CD4-positive, alpha-beta T cell (primary cell): ENCODE measurements at regions not wholly inside any gene's neighbourhood (a gene's known extent, or its start where the extent isn't known, plus 50 kb on each side); places are given as distances from the start of the nearest gene placed in this dataset.

Experiments
- ATAC-seq: fragments of 200-7000 bp; cut with Tn5 transposase; one replicate; pipeline ENCODE4 v1.10.0; 2022; ENCODE audit warnings: mild to moderate bottlenecking; ENCODE audit not compliant: poor library complexity
- CTCF ChIA-PET: fragments of 350-600 bp; sonication (Branson Sonifier 250); formaldehyde crosslinking; loops from one replicate; lab custom pipeline; 2021; ENCODE audit warnings: antibody characterized with exemption, inconsistent platforms; lab: Charles Lee
- POLR2A ChIA-PET: fragments of 350-600 bp; sonication (Branson Sonifier 250); formaldehyde crosslinking; loops from one replicate; lab custom pipeline; 2021; ENCODE audit warnings: antibody characterized with exemption, inconsistent platforms; lab: Charles Lee
- DNase-seq, 14 experiments: peaks; one replicate each; pipeline ENCODE4 v3.0.0-alpha.2; 2013 to 2020; ENCODE audit warnings: mixed read lengths in 2 of 14
- H3K27ac ChIP-seq, 2 donors: one replicate each; pipeline versions ENCODE4 v1.5.1 to v1.7.0; 2013; ENCODE audit warnings: low read length in 2 of 2, low read depth in 1 of 2, mild to moderate bottlenecking in 1 of 2
- H3K27me3 ChIP-seq, 2 experiments: 1 replicate in 1 of 2; 2 replicates in 1 of 2; pipeline versions ENCODE4 v1.6.1 to v1.7.0; 2013; ENCODE audit warnings: low read length in 2 of 2, control low read depth in 1 of 2, mild to moderate bottlenecking in 1 of 2, moderate library complexity in 1 of 2; ENCODE audit not compliant: insufficient read depth in 2 of 2, control insufficient read depth in 1 of 2
- H3K36me3 ChIP-seq: one replicate; pipeline ENCODE4 v1.6.1; 2013; ENCODE audit warnings: low read length, control low read depth; ENCODE audit not compliant: insufficient read depth
- H3K4me1 ChIP-seq: one replicate; pipeline ENCODE4 v1.6.1; 2013; ENCODE audit warnings: low read length, control low read depth; ENCODE audit not compliant: insufficient read depth
- H3K4me3 ChIP-seq: one replicate; pipeline ENCODE4 v1.5.1; 2013; ENCODE audit warnings: mild to moderate bottlenecking, low read length, moderate library complexity
- H3K9me3 ChIP-seq, 2 experiments: 1 replicate in 1 of 2; 2 replicates in 1 of 2; pipeline versions ENCODE4 v1.6.1 to v1.7.0; 2013; ENCODE audit warnings: low read length in 2 of 2, mild to moderate bottlenecking in 2 of 2, control low read depth in 1 of 2, moderate library complexity in 1 of 2; ENCODE audit not compliant: control insufficient read depth in 1 of 2, insufficient read depth in 1 of 2
- H3K27ac Mint-ChIP-seq: one replicate; pipeline ENCODE4 v1.8.0; 2020; ENCODE audit warnings: mixed read lengths
- H3K27me3 Mint-ChIP-seq: one replicate; pipeline ENCODE4 v1.8.0; 2021; ENCODE audit warnings: mixed read lengths
- H3K36me3 Mint-ChIP-seq: one replicate; pipeline ENCODE4 v1.8.0; 2021; ENCODE audit warnings: low read depth, mixed read lengths
- H3K4me1 Mint-ChIP-seq: one replicate; pipeline ENCODE4 v1.8.0; 2021; ENCODE audit warnings: low read depth, mixed read lengths
- H3K4me3 Mint-ChIP-seq: one replicate; pipeline ENCODE4 v1.8.0; 2020; ENCODE audit warnings: mild to moderate bottlenecking, mixed read lengths
- H3K9me3 Mint-ChIP-seq: one replicate; pipeline ENCODE4 v1.8.0; 2020; ENCODE audit warnings: mixed read lengths
- intact Hi-C, 2 experiments: fragments of 100-400 bp; cut with DNase I in 1 of 2; cut with micrococcal nuclease in 1 of 2; formaldehyde crosslinking; loops; one replicate each; pipeline versions ENCODE4 v1.15.1 to v1.9.0; 2023 to 2025; cut with DNase I, micrococcal nuclease
- TF ChIP-seq, protein P1 (sequence below): fragments of 200-600 bp; IDR thresholded peaks from one replicate; pipeline ENCODE4 v1.8.0; 2022; ENCODE audit warnings: antibody characterized with exemption, mild to moderate bottlenecking

DNA sequence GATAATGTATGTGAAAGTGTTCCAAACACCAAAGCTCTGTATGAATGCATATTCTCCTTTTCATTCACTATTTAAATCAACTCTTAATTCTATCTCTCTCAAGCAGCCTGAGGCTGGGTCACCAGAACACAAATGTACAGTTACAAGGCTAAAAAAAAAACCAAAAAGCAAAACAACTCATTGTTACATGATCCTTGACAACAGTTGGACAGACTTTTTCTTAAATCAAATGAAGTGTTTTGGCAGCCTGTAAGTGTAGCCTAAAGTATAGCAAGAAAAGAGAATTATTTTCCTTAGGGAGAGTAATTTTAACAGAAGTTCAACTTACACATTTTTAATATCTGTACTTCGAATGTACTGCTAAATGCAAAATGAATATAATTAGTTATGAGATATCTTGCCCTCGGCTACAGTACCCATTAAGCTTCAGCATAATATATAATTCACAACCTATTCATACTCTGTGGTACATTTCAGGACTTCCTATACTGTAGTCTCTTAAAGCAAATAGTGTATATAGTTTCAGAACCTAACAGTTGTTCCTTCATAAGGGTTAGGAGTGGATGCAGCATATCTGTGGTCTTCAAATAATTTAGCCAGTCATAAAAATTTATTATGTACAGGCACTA lies 214.0 kb upstream of the BTG1 start:
- Mint-ChIP-seq H3K4me1 (peaks cover 88% of the 10 kb centered on the region), H3K4me3 (peak overlapping the region; percentile 68)
- intact Hi-C loops, result loop anchor here (1.0 to 5.0 kb wide), 8 partner anchors 19 to 235 kb away; no protein-coding TSS in a partner anchor

DNA sequence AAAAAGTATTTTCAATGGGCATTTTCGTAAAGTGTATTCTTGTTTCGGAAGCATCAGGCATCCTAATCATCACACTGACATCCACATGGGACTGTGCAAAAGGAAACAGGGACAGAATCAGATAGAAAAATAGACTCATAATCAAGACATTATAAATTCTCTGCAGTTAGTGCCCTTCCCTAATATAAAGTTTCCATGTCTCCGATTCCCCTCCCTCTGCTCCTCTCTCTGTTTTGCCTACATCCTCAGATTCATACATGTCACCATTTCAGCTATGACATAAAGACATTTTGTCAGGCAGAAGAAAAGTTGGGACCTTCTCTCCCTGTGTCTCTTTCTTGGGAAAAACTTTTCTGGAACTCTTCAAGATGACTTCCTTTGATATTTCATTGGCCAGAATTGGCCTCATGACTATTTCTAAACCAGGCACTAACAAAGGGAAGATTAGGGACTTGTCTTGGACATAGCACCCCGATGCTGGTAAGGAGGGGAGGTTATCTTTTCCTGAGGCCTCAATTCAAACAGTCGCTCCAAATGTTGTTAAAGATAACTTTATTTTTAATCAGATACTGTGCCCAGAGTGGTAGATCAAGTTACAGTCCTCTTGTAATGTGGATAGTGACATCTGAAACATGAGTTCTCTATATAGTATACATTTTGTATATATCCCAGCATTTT lies 212.1 kb upstream of the BTG1 start:
- Histone ChIP-seq H3K36me3 (no peaks in the 10 kb centered on the region), H3K4me3 (no peak overlapping the region), H3K9me3 (peaks cover 0 to 13% of the 10 kb centered on the region in 2 experiments), H3K4me1 (peaks cover 11% of the 10 kb centered on the region), H3K27ac (no peak overlapping the region), H3K27me3 (no peaks in the 10 kb centered on the region)
- Mint-ChIP-seq H3K27ac (peak overlapping the region; percentile 48), H3K4me3 (no peak overlapping the region), H3K27me3 (no peaks in the 10 kb centered on the region), H3K9me3 (peaks cover 26% of the 10 kb centered on the region), H3K36me3 (peaks cover 55% of the 10 kb centered on the region), H3K4me1 (peaks cover 68% of the 10 kb centered on the region)
- TF ChIP-seq, protein P1, sequence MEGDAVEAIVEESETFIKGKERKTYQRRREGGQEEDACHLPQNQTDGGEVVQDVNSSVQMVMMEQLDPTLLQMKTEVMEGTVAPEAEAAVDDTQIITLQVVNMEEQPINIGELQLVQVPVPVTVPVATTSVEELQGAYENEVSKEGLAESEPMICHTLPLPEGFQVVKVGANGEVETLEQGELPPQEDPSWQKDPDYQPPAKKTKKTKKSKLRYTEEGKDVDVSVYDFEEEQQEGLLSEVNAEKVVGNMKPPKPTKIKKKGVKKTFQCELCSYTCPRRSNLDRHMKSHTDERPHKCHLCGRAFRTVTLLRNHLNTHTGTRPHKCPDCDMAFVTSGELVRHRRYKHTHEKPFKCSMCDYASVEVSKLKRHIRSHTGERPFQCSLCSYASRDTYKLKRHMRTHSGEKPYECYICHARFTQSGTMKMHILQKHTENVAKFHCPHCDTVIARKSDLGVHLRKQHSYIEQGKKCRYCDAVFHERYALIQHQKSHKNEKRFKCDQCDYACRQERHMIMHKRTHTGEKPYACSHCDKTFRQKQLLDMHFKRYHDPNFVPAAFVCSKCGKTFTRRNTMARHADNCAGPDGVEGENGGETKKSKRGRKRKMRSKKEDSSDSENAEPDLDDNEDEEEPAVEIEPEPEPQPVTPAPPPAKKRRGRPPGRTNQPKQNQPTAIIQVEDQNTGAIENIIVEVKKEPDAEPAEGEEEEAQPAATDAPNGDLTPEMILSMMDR, result no peak
- POLR2A ChIA-PET, result no interaction called here
- intact Hi-C loops, result no loop called here
- DNase-seq (no peak), ATAC-seq (no peak)
- CTCF ChIA-PET, result no interaction called here

More for the DNA sequence above, 214.0 kb upstream of the BTG1 start:
- Mint-ChIP-seq H3K36me3 (peaks cover 60% of the 10 kb centered on the region), H3K27ac (peak overlapping the region; percentile 90), H3K27me3 (no peaks in the 10 kb centered on the region), H3K9me3 (peaks cover 26% of the 10 kb centered on the region)
- H3K27me3 ChIP-seq, result no peaks in the 10 kb centered on the region
- H3K27ac ChIP-seq, result peak overlapping the region in 1 of 2 donors; percentile 79
- TF ChIP-seq, protein P1, result no peak
- POLR2A ChIA-PET, result interaction anchor here (0.6 to 2.7 kb wide), 9 partner anchors 39 to 218 kb away, joined by 3 to 19 read pairs (median 5); partner anchors contain the start of gene BTG1
- CTCF ChIA-PET, result interaction anchor here (1.0 to 1.6 kb wide), 4 partner anchors 61 to 782 kb away, joined by 3 to 5 read pairs (median 3); no protein-coding TSS in a partner anchor
- ATAC-seq, result no peak
- H3K36me3 ChIP-seq, result no peaks in the 10 kb centered on the region
- peaks cover 31% of the 10 kb centered on the region for H3K4me1 ChIP-seq
- peaks cover 0 to 13% of the 10 kb centered on the region in 2 experiments for H3K9me3 ChIP-seq
- H3K4me3 ChIP-seq, result no peak overlapping the region
- DNase-seq, result no peak

GRCh38 chr12:92356425-92356824 lies 210.8 kb upstream of the BTG1 start:
- Histone ChIP-seq H3K9me3 (peaks cover 0 to 13% of the 10 kb centered on the region in 2 experiments), H3K4me3 (no peak overlapping the region), H3K36me3 (no peaks in the 10 kb centered on the region), H3K27me3 (no peaks in the 10 kb centered on the region), H3K4me1 (peaks cover 9% of the 10 kb centered on the region), H3K27ac (no peak overlapping the region)
- Mint-ChIP-seq H3K27ac (no peak overlapping the region), H3K4me3 (no peak overlapping the region), H3K27me3 (no peaks in the 10 kb centered on the region), H3K4me1 (peaks cover 64% of the 10 kb centered on the region), H3K9me3 (peaks cover 21% of the 10 kb centered on the region), H3K36me3 (peaks cover 45% of the 10 kb centered on the region)
- ATAC-seq (no peak), DNase-seq (no peak)
- TF ChIP-seq, protein P1, result no peak
- intact Hi-C loops, result no loop called here
- ChIA-PET POLR2A (interaction anchor here (0.8 kb wide), 2 partner anchors 47 to 211 kb away, joined by 3 read pairs; partner anchors contain the start of gene BTG1), CTCF (no interaction called here)
